GM23338 (cell line): ENCODE measurements at regions not wholly inside any gene's neighbourhood (a gene's known extent, or its start where the extent isn't known, plus 50 kb on each side); places are given as distances from the start of the nearest gene placed in this dataset.

Experiments used
- ATAC-seq: fragments of 200-7000 bp; cut with Tn5 transposase; 3 replicates; pipeline ENCODE4 v1.9.1; 2020
- DNase-seq: peaks from one replicate; pipeline ENCODE4 v3.0.0-alpha.2; 2015; ENCODE audit warnings: low spot score
- H2AFZ ChIP-seq: fragments of 200-600 bp; sonication (generic); 2 replicates; pipeline ENCODE4 v1.8.0; 2016; ENCODE audit warnings: antibody characterized with exemption, mild to moderate bottlenecking, moderate library complexity
- H3F3A ChIP-seq: fragments of 200-600 bp; sonication (generic); replicated peaks from 2 replicates; pipeline ENCODE4 v1.8.0; 2017; ENCODE audit warnings: antibody characterized with exemption, mixed run types, low read depth
- H3K27ac ChIP-seq: fragments of 200-600 bp; sonication (generic); 2 replicates; pipeline ENCODE4 v1.6.1; 2016; ENCODE audit warnings: low read depth
- H3K27me3 ChIP-seq: fragments of 200-600 bp; sonication (generic); 2 replicates; pipeline ENCODE4 v1.8.0; 2016; ENCODE audit warnings: mild to moderate bottlenecking, mixed run types, moderate library complexity; ENCODE audit not compliant: insufficient read depth
- H3K36me3 ChIP-seq: fragments of 200-600 bp; sonication (generic); 2 replicates; pipeline ENCODE4 v1.8.0; 2016; ENCODE audit warnings: mild to moderate bottlenecking; ENCODE audit not compliant: insufficient read depth
- H3K4me1 ChIP-seq: fragments of 200-600 bp; sonication (generic); 2 replicates; pipeline ENCODE4 v1.8.0; 2016; ENCODE audit warnings: mild to moderate bottlenecking, moderate library complexity; ENCODE audit not compliant: insufficient read depth
- H3K4me2 ChIP-seq: fragments of 200-600 bp; sonication (generic); 2 replicates; pipeline ENCODE4 v1.7.1; 2017; ENCODE audit warnings: mixed run types
- H3K4me3 ChIP-seq: fragments of 200-600 bp; sonication (generic); 2 replicates; pipeline ENCODE4 v1.6.1; 2016; ENCODE audit warnings: mixed run types
- H3K79me2 ChIP-seq: fragments of 200-600 bp; sonication (generic); replicated peaks from 2 replicates; pipeline ENCODE4 v1.8.0; 2017; ENCODE audit warnings: mild to moderate bottlenecking; ENCODE audit not compliant: insufficient read depth
- H3K9me2 ChIP-seq: fragments of 200-600 bp; sonication (generic); 2 replicates; pipeline ENCODE4 v1.8.0; 2017; ENCODE audit not compliant: insufficient read depth
- H4K20me1 ChIP-seq: fragments of 200-600 bp; sonication (generic); replicated peaks from 2 replicates; pipeline ENCODE4 v1.8.0; 2017; ENCODE audit warnings: mild to moderate bottlenecking; ENCODE audit not compliant: insufficient read depth
- H3K27ac Mint-ChIP-seq: 2 replicates; pipeline ENCODE4 v1.8.0; 2020; ENCODE audit warnings: inconsistent platforms, mild to moderate bottlenecking, moderate library complexity, mixed read lengths
- H3K27me3 Mint-ChIP-seq: 3 replicates; pipeline ENCODE4 v1.8.0; 2022; ENCODE audit warnings: low read depth, mild to moderate bottlenecking, moderate library complexity, mixed read lengths, inconsistent platforms; ENCODE audit not compliant: insufficient read depth, poor library complexity
- H3K36me3 Mint-ChIP-seq: 3 replicates; pipeline ENCODE4 v1.8.0; 2021; ENCODE audit warnings: low read depth, mild to moderate bottlenecking, inconsistent platforms, moderate library complexity, mixed read lengths
- H3K4me1 Mint-ChIP-seq: 3 replicates; pipeline ENCODE4 v1.8.0; 2020; ENCODE audit warnings: mild to moderate bottlenecking, inconsistent platforms, mixed read lengths
- H3K4me3 Mint-ChIP-seq: 3 replicates; pipeline ENCODE4 v1.8.0; 2021; ENCODE audit warnings: moderate library complexity, mild to moderate bottlenecking, inconsistent platforms, mixed read lengths
- H3K9me3 Mint-ChIP-seq: 3 replicates; pipeline ENCODE4 v1.8.0; 2020; ENCODE audit warnings: moderate library complexity, mild to moderate bottlenecking, inconsistent platforms, mixed read lengths
- CREB1 ChIP-seq: fragments of 250-450 bp; sonication (Bioruptor Pico); IDR thresholded peaks from 2 replicates; pipeline ENCODE4 v1.5.0; 2020; ENCODE audit warnings: low read depth, mild to moderate bottlenecking, moderate library complexity
- EZH2 ChIP-seq: fragments of 200-600 bp; sonication (generic); IDR thresholded peaks from one replicate; pipeline ENCODE4 v1.8.0; 2017; ENCODE audit warnings: antibody characterized with exemption, mild to moderate bottlenecking, low read depth; ENCODE audit not compliant: unreplicated experiment
- EZH2phosphoT487 ChIP-seq: fragments of 200-600 bp; sonication (generic); IDR thresholded peaks from one replicate; pipeline ENCODE4 v1.8.1; 2018; ENCODE audit warnings: antibody characterized with exemption; ENCODE audit not compliant: unreplicated experiment
- JUNB ChIP-seq: IDR thresholded peaks from one replicate; pipeline ENCODE4 v1.6.1; 2016; ENCODE audit warnings: antibody characterized with exemption; ENCODE audit not compliant: unreplicated experiment
- NANOG ChIP-seq: IDR thresholded peaks from 2 replicates; pipeline ENCODE4 v1.6.1; 2016; ENCODE audit warnings: antibody characterized with exemption, borderline replicate concordance
- POLR2AphosphoS5 ChIP-seq: IDR thresholded peaks from 2 replicates; pipeline ENCODE4 v1.6.1; 2016; ENCODE audit warnings: antibody characterized with exemption, low read depth
- STAT1 ChIP-seq: IDR thresholded peaks from one replicate; pipeline ENCODE4 v1.6.1; 2016; ENCODE audit warnings: antibody characterized with exemption; ENCODE audit not compliant: unreplicated experiment
- ZNF114 ChIP-seq: fragments of 250-450 bp; sonication (Bioruptor Pico); IDR thresholded peaks from 2 replicates; pipeline ENCODE4 v1.5.0; 2020; ENCODE audit warnings: mild to moderate bottlenecking, moderate library complexity
- ZNF331 ChIP-seq: fragments of 250-450 bp; sonication (Bioruptor Pico); IDR thresholded peaks from 2 replicates; pipeline ENCODE4 v1.5.0; 2020; ENCODE audit warnings: low read depth, mild to moderate bottlenecking, moderate library complexity
- TF ChIP-seq, protein P1 (sequence below): fragments of 250-450 bp; sonication (Bioruptor Pico); IDR thresholded peaks from 2 replicates; pipeline ENCODE4 v1.5.0; 2020; ENCODE audit warnings: mild to moderate bottlenecking, moderate library complexity
- TF ChIP-seq, protein P2 (sequence below), 2 experiments: fragments of 200-600 bp in 1 of 2; sonication (generic) in 1 of 2; conservative IDR thresholded peaks; 2 replicates each; pipeline versions ENCODE4 v1.5.1 to v1.6.1; 2016 to 2017; ENCODE audit warnings: antibody characterized with exemption in 2 of 2, low read depth in 2 of 2, mild to moderate bottlenecking in 2 of 2, moderate library complexity in 1 of 2
- TF ChIP-seq, protein P3 (sequence below): IDR thresholded peaks from one replicate; pipeline ENCODE4 v1.6.1; 2018; ENCODE audit warnings: antibody characterized with exemption; ENCODE audit not compliant: unreplicated experiment
- TF ChIP-seq, protein P4 (sequence below): IDR thresholded peaks from 2 replicates; pipeline ENCODE4 v1.6.1; 2016; ENCODE audit warnings: antibody characterized with exemption

DNA sequence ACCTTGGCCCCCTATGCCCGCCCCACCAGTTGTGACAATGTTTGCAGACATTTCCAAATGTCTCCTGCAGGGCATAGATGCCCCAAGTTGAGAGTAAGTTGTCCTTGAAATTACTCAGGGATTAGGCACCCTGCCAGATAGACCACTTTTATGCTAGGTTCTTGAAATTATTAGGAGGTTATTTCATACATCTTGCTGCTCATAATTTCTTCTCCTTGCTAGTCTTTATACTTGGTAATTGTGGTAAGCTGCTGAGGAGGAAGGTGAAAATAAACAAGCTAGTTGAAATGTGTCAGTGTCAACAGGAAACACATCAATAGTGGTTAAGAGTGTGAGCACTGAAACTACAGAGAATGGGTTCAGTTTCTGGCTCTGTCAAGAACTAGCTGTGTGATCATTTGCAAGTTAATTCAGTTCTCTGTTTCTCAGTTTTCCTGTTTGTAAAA lies 63.7 kb upstream of the AOAH start:
- H3K4me1 Mint-ChIP-seq, result 0 out of 3 replicates have a peak, but pooled peaks cover 3% of the 10 kb centered on the region
- H3K36me3 Mint-ChIP-seq, result no peaks in the 10 kb centered on the region
- Histone ChIP-seq H3K4me2 (no peak overlapping the region), H3K36me3 (no peaks in the 10 kb centered on the region), H3K27me3 (no peaks in the 10 kb centered on the region), H3K79me2 (no peaks in the 10 kb centered on the region), H3F3A (no peaks in the 10 kb centered on the region), H2AFZ (no peak overlapping the region), H3K27ac (no peak overlapping the region), H3K4me1 (no peaks in the 10 kb centered on the region), H3K9me2 (peaks cover 11% of the 10 kb centered on the region; the same call in 1 of the 2 replicates), H3K4me3 (no peak overlapping the region), H4K20me1 (no peaks in the 10 kb centered on the region)
- peaks cover 2% of the 10 kb centered on the region for H3K27me3 Mint-ChIP-seq
- DNase-seq, result no peak
- TF ChIP-seq ZNF331 (CRISPR knock-in tag) (no peak), EZH2phosphoT487 (no peak), POLR2AphosphoS5 (no peak), NANOG (no peak), CREB1 (CRISPR knock-in tag) (no peak), ZNF114 (CRISPR knock-in tag) (no peak), EZH2 (no peak), JUNB (no peak), STAT1 (no peak)
- TF ChIP-seq, protein P1, sequence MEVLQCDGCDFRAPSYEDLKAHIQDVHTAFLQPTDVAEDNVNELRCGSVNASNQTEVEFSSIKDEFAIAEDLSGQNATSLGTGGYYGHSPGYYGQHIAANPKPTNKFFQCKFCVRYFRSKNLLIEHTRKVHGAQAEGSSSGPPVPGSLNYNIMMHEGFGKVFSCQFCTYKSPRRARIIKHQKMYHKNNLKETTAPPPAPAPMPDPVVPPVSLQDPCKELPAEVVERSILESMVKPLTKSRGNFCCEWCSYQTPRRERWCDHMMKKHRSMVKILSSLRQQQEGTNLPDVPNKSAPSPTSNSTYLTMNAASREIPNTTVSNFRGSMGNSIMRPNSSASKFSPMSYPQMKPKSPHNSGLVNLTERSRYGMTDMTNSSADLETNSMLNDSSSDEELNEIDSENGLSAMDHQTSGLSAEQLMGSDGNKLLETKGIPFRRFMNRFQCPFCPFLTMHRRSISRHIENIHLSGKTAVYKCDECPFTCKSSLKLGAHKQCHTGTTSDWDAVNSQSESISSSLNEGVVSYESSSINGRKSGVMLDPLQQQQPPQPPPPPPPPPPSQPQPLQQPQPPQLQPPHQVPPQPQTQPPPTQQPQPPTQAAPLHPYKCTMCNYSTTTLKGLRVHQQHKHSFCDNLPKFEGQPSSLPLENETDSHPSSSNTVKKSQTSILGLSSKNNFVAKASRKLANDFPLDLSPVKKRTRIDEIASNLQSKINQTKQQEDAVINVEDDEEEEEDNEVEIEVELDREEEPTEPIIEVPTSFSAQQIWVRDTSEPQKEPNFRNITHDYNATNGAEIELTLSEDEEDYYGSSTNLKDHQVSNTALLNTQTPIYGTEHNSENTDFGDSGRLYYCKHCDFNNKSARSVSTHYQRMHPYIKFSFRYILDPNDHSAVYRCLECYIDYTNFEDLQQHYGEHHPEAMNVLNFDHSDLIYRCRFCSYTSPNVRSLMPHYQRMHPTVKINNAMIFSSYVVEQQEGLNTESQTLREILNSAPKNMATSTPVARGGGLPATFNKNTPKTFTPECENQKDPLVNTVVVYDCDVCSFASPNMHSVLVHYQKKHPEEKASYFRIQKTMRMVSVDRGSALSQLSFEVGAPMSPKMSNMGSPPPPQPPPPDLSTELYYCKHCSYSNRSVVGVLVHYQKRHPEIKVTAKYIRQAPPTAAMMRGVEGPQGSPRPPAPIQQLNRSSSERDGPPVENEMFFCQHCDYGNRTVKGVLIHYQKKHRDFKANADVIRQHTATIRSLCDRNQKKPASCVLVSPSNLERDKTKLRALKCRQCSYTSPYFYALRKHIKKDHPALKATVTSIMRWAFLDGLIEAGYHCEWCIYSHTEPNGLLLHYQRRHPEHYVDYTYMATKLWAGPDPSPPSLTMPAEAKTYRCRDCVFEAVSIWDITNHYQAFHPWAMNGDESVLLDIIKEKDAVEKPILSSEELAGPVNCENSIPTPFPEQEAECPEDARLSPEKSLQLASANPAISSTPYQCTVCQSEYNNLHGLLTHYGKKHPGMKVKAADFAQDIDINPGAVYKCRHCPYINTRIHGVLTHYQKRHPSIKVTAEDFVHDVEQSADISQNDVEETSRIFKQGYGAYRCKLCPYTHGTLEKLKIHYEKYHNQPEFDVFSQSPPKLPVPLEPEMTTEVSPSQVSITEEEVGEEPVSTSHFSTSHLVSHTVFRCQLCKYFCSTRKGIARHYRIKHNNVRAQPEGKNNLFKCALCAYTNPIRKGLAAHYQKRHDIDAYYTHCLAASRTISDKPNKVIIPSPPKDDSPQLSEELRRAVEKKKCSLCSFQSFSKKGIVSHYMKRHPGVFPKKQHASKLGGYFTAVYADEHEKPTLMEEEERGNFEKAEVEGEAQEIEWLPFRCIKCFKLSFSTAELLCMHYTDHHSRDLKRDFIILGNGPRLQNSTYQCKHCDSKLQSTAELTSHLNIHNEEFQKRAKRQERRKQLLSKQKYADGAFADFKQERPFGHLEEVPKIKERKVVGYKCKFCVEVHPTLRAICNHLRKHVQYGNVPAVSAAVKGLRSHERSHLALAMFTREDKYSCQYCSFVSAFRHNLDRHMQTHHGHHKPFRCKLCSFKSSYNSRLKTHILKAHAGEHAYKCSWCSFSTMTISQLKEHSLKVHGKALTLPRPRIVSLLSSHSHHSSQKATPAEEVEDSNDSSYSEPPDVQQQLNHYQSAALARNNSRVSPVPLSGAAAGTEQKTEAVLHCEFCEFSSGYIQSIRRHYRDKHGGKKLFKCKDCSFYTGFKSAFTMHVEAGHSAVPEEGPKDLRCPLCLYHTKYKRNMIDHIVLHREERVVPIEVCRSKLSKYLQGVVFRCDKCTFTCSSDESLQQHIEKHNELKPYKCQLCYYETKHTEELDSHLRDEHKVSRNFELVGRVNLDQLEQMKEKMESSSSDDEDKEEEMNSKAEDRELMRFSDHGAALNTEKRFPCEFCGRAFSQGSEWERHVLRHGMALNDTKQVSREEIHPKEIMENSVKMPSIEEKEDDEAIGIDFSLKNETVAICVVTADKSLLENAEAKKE (CRISPR knock-in tag), result no peak
- TF ChIP-seq, protein P2, sequence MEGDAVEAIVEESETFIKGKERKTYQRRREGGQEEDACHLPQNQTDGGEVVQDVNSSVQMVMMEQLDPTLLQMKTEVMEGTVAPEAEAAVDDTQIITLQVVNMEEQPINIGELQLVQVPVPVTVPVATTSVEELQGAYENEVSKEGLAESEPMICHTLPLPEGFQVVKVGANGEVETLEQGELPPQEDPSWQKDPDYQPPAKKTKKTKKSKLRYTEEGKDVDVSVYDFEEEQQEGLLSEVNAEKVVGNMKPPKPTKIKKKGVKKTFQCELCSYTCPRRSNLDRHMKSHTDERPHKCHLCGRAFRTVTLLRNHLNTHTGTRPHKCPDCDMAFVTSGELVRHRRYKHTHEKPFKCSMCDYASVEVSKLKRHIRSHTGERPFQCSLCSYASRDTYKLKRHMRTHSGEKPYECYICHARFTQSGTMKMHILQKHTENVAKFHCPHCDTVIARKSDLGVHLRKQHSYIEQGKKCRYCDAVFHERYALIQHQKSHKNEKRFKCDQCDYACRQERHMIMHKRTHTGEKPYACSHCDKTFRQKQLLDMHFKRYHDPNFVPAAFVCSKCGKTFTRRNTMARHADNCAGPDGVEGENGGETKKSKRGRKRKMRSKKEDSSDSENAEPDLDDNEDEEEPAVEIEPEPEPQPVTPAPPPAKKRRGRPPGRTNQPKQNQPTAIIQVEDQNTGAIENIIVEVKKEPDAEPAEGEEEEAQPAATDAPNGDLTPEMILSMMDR (conservative IDR thresholded peaks at IDR 0.05; ENCODE audit: low read depth in 2 of 2), result no peak
- TF ChIP-seq, protein P3, sequence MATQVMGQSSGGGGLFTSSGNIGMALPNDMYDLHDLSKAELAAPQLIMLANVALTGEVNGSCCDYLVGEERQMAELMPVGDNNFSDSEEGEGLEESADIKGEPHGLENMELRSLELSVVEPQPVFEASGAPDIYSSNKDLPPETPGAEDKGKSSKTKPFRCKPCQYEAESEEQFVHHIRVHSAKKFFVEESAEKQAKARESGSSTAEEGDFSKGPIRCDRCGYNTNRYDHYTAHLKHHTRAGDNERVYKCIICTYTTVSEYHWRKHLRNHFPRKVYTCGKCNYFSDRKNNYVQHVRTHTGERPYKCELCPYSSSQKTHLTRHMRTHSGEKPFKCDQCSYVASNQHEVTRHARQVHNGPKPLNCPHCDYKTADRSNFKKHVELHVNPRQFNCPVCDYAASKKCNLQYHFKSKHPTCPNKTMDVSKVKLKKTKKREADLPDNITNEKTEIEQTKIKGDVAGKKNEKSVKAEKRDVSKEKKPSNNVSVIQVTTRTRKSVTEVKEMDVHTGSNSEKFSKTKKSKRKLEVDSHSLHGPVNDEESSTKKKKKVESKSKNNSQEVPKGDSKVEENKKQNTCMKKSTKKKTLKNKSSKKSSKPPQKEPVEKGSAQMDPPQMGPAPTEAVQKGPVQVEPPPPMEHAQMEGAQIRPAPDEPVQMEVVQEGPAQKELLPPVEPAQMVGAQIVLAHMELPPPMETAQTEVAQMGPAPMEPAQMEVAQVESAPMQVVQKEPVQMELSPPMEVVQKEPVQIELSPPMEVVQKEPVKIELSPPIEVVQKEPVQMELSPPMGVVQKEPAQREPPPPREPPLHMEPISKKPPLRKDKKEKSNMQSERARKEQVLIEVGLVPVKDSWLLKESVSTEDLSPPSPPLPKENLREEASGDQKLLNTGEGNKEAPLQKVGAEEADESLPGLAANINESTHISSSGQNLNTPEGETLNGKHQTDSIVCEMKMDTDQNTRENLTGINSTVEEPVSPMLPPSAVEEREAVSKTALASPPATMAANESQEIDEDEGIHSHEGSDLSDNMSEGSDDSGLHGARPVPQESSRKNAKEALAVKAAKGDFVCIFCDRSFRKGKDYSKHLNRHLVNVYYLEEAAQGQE, result no peak
- TF ChIP-seq, protein P4, sequence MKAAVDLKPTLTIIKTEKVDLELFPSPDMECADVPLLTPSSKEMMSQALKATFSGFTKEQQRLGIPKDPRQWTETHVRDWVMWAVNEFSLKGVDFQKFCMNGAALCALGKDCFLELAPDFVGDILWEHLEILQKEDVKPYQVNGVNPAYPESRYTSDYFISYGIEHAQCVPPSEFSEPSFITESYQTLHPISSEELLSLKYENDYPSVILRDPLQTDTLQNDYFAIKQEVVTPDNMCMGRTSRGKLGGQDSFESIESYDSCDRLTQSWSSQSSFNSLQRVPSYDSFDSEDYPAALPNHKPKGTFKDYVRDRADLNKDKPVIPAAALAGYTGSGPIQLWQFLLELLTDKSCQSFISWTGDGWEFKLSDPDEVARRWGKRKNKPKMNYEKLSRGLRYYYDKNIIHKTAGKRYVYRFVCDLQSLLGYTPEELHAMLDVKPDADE, result no peak
- H3K4me3 Mint-ChIP-seq, result no peak overlapping the region
- H3K9me3 Mint-ChIP-seq, result no peaks in the 10 kb centered on the region
- no peak overlapping the region for H3K27ac Mint-ChIP-seq
- no peak for ATAC-seq
